ENCODE measurements at regions not wholly inside any gene's neighbourhood (a gene's known extent, or its start where the extent isn't known, plus 50 kb on each side); places are given as distances from the start of the nearest gene placed in this dataset.

- Histone ChIP-seq H3K36me3 (no peaks in the 10 kb centered on the region), H3K9me3 (no peaks in the 10 kb centered on the region), H3K27me3 (ENCODE audit: low read depth) (no peaks in the 10 kb centered on the region), H3K4me1 (no peaks in the 10 kb centered on the region), H3K4me3 (no peak overlapping the region), H3K27ac (no peak overlapping the region)
- TF ChIP-seq, protein P1, sequence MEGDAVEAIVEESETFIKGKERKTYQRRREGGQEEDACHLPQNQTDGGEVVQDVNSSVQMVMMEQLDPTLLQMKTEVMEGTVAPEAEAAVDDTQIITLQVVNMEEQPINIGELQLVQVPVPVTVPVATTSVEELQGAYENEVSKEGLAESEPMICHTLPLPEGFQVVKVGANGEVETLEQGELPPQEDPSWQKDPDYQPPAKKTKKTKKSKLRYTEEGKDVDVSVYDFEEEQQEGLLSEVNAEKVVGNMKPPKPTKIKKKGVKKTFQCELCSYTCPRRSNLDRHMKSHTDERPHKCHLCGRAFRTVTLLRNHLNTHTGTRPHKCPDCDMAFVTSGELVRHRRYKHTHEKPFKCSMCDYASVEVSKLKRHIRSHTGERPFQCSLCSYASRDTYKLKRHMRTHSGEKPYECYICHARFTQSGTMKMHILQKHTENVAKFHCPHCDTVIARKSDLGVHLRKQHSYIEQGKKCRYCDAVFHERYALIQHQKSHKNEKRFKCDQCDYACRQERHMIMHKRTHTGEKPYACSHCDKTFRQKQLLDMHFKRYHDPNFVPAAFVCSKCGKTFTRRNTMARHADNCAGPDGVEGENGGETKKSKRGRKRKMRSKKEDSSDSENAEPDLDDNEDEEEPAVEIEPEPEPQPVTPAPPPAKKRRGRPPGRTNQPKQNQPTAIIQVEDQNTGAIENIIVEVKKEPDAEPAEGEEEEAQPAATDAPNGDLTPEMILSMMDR (IDR thresholded peaks at IDR 0.05) = no peak
- no peak for ATAC-seq
- DNase-seq = no peak
- intact Hi-C loops (cut with DNase I) = no loop called here
These were observed 1020.2 kb downstream of the SQOR start for GRCh38 chr15:46654993-46655392.

DNA sequence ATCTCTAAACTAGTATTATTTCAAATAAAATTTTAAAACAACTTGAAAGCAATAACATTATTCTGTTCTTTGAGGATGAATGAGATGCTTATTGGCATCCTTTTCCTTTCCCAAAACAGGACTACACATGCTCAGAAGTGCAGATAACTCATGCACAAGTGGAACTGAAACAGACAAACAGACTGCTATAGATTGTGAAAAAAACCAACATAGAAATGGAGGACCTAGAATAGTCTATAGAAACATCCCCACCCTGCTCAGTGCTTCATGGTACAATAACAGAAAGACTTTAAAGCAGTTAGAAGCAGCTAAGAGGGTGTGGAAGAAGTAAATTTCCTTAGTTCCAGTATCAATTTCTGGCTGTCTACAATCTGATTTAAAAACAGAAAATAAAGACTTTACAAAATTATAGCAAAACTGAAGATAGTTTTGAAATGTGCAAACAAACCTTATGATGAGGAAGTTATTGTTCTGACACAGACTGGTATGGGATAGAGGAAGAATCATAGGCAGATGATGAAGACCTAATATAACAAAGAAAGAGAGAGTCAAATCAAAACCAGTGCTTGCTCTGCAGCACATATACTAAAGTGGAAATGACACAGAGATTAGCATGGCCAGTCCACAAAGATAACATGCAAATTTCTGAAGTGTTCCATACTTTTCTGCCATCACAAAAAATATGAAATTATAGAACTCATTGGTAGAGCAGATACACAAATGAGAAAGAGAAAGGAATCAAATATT is 1025.4 kb downstream of the SQOR start:
- Histone ChIP-seq H3K4me3 (no peak overlapping the region), H3K4me1 (no peaks in the 10 kb centered on the region), H3K36me3 (no peaks in the 10 kb centered on the region), H3K27me3 (ENCODE audit: low read depth) (no peaks in the 10 kb centered on the region), H3K27ac (no peak overlapping the region), H3K9me3 (no peaks in the 10 kb centered on the region)
- TF ChIP-seq, protein P1 (IDR thresholded peaks at IDR 0.05) = no peak
- no peak for DNase-seq
- ATAC-seq = no peak
- intact Hi-C loops (cut with DNase I) = no loop called here

- Histone ChIP-seq H3K27ac (no peak overlapping the region), H3K4me1 (no peaks in the 10 kb centered on the region), H3K36me3 (no peaks in the 10 kb centered on the region), H3K4me3 (no peak overlapping the region), H3K27me3 (ENCODE audit: low read depth) (no peaks in the 10 kb centered on the region), H3K9me3 (no peaks in the 10 kb centered on the region)
- ATAC-seq (no peak), DNase-seq (no peak)
- intact Hi-C loops (cut with DNase I) = no loop called here
- TF ChIP-seq, protein P1 (IDR thresholded peaks at IDR 0.05) = no peak
These were observed 1035.4 kb downstream of the SQOR start for GRCh38 chr15:46670258-46670657.

- intact Hi-C loops (cut with DNase I) = no loop called here
- ATAC-seq (no peak), DNase-seq (no peak)
- H3K9me3 ChIP-seq = no peaks in the 10 kb centered on the region
- H3K4me3 ChIP-seq = no peak overlapping the region
- no peaks in the 10 kb centered on the region for H3K27me3 ChIP-seq (ENCODE audit: low read depth)
- TF ChIP-seq, protein P1 (IDR thresholded peaks at IDR 0.05) = no peak
- H3K4me1 ChIP-seq = no peaks in the 10 kb centered on the region
- H3K27ac ChIP-seq = no peak overlapping the region
- no peaks in the 10 kb centered on the region for H3K36me3 ChIP-seq
These were observed 1036.5 kb downstream of the SQOR start for GRCh38 chr15:46671336-46671735.

GRCh38 chr15:46672041-46672440 is 1037.2 kb downstream of the SQOR start:
- Histone ChIP-seq H3K27ac (no peak overlapping the region), H3K36me3 (no peaks in the 10 kb centered on the region), H3K27me3 (ENCODE audit: low read depth) (no peaks in the 10 kb centered on the region), H3K4me1 (no peaks in the 10 kb centered on the region), H3K4me3 (no peak overlapping the region), H3K9me3 (no peaks in the 10 kb centered on the region)
- TF ChIP-seq, protein P1 (IDR thresholded peaks at IDR 0.05) = no peak
- no peak for ATAC-seq
- intact Hi-C loops (cut with DNase I) = no loop called here
- DNase-seq = no peak

Data from lower lobe of right lung (tissue), 2 donors.